H9 (cell line): ENCODE measurements at regions not wholly inside any gene's neighbourhood (a gene's known extent, or its start where the extent isn't known, plus 50 kb on each side); places are given as distances from the start of the nearest gene placed in this dataset.

ENCODE experiments used
- DNase-seq: peaks from one replicate; pipeline ENCODE4 v3.0.0-alpha.2; 2017
- H2AFZ ChIP-seq: one replicate; pipeline ENCODE4 v1.6.1; 2013; ENCODE audit warnings: mild to moderate bottlenecking, low read length, control low read depth, moderate library complexity
- H2AK5ac ChIP-seq: 2 replicates; pipeline ENCODE4 v1.6.1; 2013; ENCODE audit warnings: low read length, control low read depth, mixed read lengths; ENCODE audit not compliant: insufficient read length
- H2BK120ac ChIP-seq: one replicate; pipeline ENCODE4 v1.6.1; 2013; ENCODE audit warnings: low read depth, mild to moderate bottlenecking, low read length, control low read depth, inconsistent platforms; ENCODE audit not compliant: poor library complexity, severe bottlenecking
- H2BK12ac ChIP-seq: 2 replicates; pipeline ENCODE4 v1.6.1; 2013; ENCODE audit warnings: low read length, control low read depth, mixed read lengths, low read depth; ENCODE audit not compliant: insufficient read length
- H2BK15ac ChIP-seq: 2 replicates; pipeline ENCODE4 v1.6.1; 2013; ENCODE audit warnings: low read depth, low read length, control low read depth
- H2BK20ac ChIP-seq: one replicate; pipeline ENCODE4 v1.6.1; 2013; ENCODE audit warnings: low read depth, mild to moderate bottlenecking, low read length, control low read depth, inconsistent platforms; ENCODE audit not compliant: poor library complexity, severe bottlenecking
- H2BK5ac ChIP-seq: 2 replicates; pipeline ENCODE4 v1.6.1; 2013; ENCODE audit warnings: low read length, control low read depth, mixed read lengths; ENCODE audit not compliant: insufficient read length
- H3K14ac ChIP-seq: 2 replicates; pipeline ENCODE4 v1.6.1; 2013; ENCODE audit warnings: low read length, control low read depth; ENCODE audit not compliant: insufficient read depth
- H3K18ac ChIP-seq: 2 replicates; pipeline ENCODE4 v1.6.1; 2013; ENCODE audit warnings: low read depth, mild to moderate bottlenecking, mixed read lengths, low read length, control low read depth; ENCODE audit not compliant: insufficient read length
- H3K23ac ChIP-seq: 2 replicates; pipeline ENCODE4 v1.6.1; 2013; ENCODE audit warnings: low read length, control low read depth, mixed read lengths, low read depth; ENCODE audit not compliant: insufficient read length
- H3K23me2 ChIP-seq: 2 replicates; pipeline ENCODE4 v1.6.1; 2013; ENCODE audit warnings: low read depth, mild to moderate bottlenecking, mixed read lengths, low read length, control low read depth; ENCODE audit not compliant: insufficient read length, poor library complexity, severe bottlenecking
- H3K27ac ChIP-seq: 2 replicates; pipeline ENCODE4 v1.5.1; 2013; ENCODE audit warnings: low read length, control low read depth, mixed read lengths, low read depth; ENCODE audit not compliant: insufficient read length
- H3K27me3 ChIP-seq: 2 replicates; pipeline ENCODE4 v1.6.1; 2013; ENCODE audit warnings: low read length, control low read depth, inconsistent platforms; ENCODE audit not compliant: insufficient read depth
- H3K4ac ChIP-seq: 2 replicates; pipeline ENCODE4 v1.6.1; 2013; ENCODE audit warnings: low read depth, mild to moderate bottlenecking, control low read depth, inconsistent platforms, low read length, moderate library complexity
- H3K4me1 ChIP-seq: 2 replicates; pipeline ENCODE4 v1.6.1; 2013; ENCODE audit warnings: low read length, control low read depth, inconsistent platforms; ENCODE audit not compliant: insufficient read depth
- H3K4me2 ChIP-seq: 2 replicates; pipeline ENCODE4 v1.6.1; 2013; ENCODE audit warnings: low read length, control low read depth, mixed read lengths; ENCODE audit not compliant: insufficient read length, insufficient read depth
- H3K56ac ChIP-seq: 2 replicates; pipeline ENCODE4 v1.6.1; 2013; ENCODE audit warnings: low read depth, mild to moderate bottlenecking, mixed read lengths, low read length, control low read depth; ENCODE audit not compliant: insufficient read length
- H3K79me1 ChIP-seq: 2 replicates; pipeline ENCODE4 v1.6.1; 2013; ENCODE audit warnings: low read depth, mild to moderate bottlenecking, moderate library complexity, low read length, control low read depth, inconsistent platforms; ENCODE audit not compliant: insufficient read depth, poor library complexity, severe bottlenecking
- H3K79me2 ChIP-seq: 2 replicates; pipeline ENCODE4 v1.6.1; 2013; ENCODE audit warnings: low read length, control low read depth, inconsistent platforms; ENCODE audit not compliant: insufficient read depth
- H3K9ac ChIP-seq: 2 replicates; pipeline ENCODE4 v1.6.1; 2013; ENCODE audit warnings: low read length, control low read depth, mixed read lengths; ENCODE audit not compliant: insufficient read length; ENCODE audit errors: extremely low read depth
- H3K9me3 ChIP-seq: one replicate; pipeline ENCODE4 v1.6.1; 2013; ENCODE audit warnings: low read depth, low read length, inconsistent platforms; ENCODE audit not compliant: control insufficient read depth
- H3T11ph ChIP-seq: one replicate; pipeline ENCODE4 v1.6.1; 2013; ENCODE audit warnings: mild to moderate bottlenecking, low read length, control low read depth, inconsistent platforms
- H4K20me1 ChIP-seq: one replicate; pipeline ENCODE4 v1.6.1; 2013; ENCODE audit not compliant: control insufficient read depth, insufficient read length, insufficient read depth
- H4K5ac ChIP-seq: 2 replicates; pipeline ENCODE4 v1.6.1; 2013; ENCODE audit warnings: low read depth, mild to moderate bottlenecking, mixed read lengths, low read length, control low read depth; ENCODE audit not compliant: insufficient read length
- H4K8ac ChIP-seq: replicated peaks from 2 replicates; pipeline ENCODE4 v1.6.1; 2013; ENCODE audit warnings: low read length, control low read depth, mixed read lengths, low read depth; ENCODE audit not compliant: insufficient read length
- H4K91ac ChIP-seq: 2 replicates; pipeline ENCODE4 v1.6.1; 2013; ENCODE audit warnings: low read depth, mild to moderate bottlenecking, moderate library complexity, mixed read lengths, low read length, control low read depth; ENCODE audit not compliant: insufficient read length
- H3K27ac Mint-ChIP-seq, 3 experiments: 2 replicates in 2 of 3; 3 replicates in 1 of 3; pipeline ENCODE4 v1.8.0; 2020 to 2021; ENCODE audit warnings: mixed read lengths in 3 of 3, mild to moderate bottlenecking in 1 of 3, moderate library complexity in 1 of 3
- H3K27me3 Mint-ChIP-seq: 2 replicates; pipeline ENCODE4 v1.8.0; 2021; ENCODE audit warnings: low read depth, mild to moderate bottlenecking, moderate library complexity, mixed read lengths
- H3K36me3 Mint-ChIP-seq, 3 experiments: 2 replicates in 2 of 3; 3 replicates in 1 of 3; pipeline ENCODE4 v1.8.0; 2020 to 2021; ENCODE audit warnings: low read depth in 3 of 3, mixed read lengths in 3 of 3; ENCODE audit not compliant: insufficient read depth in 1 of 3
- H3K4me1 Mint-ChIP-seq, 2 experiments: 2 replicates each; pipeline ENCODE4 v1.8.0; 2020; ENCODE audit warnings: mixed read lengths in 2 of 2
- H3K4me3 Mint-ChIP-seq, 2 experiments: 2 replicates in 1 of 2; 3 replicates in 1 of 2; pipeline ENCODE4 v1.8.0; 2020 to 2021; ENCODE audit warnings: mild to moderate bottlenecking in 2 of 2, mixed read lengths in 2 of 2, moderate library complexity in 1 of 2
- H3K9me3 Mint-ChIP-seq, 2 experiments: 2 replicates in 1 of 2; 3 replicates in 1 of 2; pipeline ENCODE4 v1.8.0; 2020; ENCODE audit warnings: mild to moderate bottlenecking in 2 of 2, mixed read lengths in 2 of 2, moderate library complexity in 1 of 2
- CTCF ChIP-seq: fragments of 200-600 bp; sonication (generic); conservative IDR thresholded peaks from 3 replicates; pipeline ENCODE4 v1.8.0; 2021; ENCODE audit warnings: antibody characterized with exemption, mild to moderate bottlenecking
- WGBS: extraction: QIAGEN DNeasy Blood & Tissue Kit; methylation state at CpG from one replicate; pipeline ENCODE4 v1.1.7; 2013; ENCODE audit warnings: missing lambda C conversion rate, low lambda C conversion rate, mixed read lengths; ENCODE audit not compliant: insufficient read length; ENCODE audit errors: extremely low coverage; 5-methylcytosine and 5-hydroxymethylcytosine counted together

GRCh38 chr1:10914056-10914455 lies 98.4 kb upstream of the TARDBP start:
- no peak overlapping the region for H3K4ac ChIP-seq
- H4K91ac ChIP-seq = no peak overlapping the region
- no peaks in the 10 kb centered on the region for H3K36me3 Mint-ChIP-seq
- H2AFZ ChIP-seq = no peak overlapping the region
- no peaks in the 10 kb centered on the region for H4K20me1 ChIP-seq
- no peaks in the 10 kb centered on the region for H3K23me2 ChIP-seq
- H3K4me3 Mint-ChIP-seq = no peak overlapping the region
- H4K8ac ChIP-seq = no peak overlapping the region
- no peak overlapping the region for H4K5ac ChIP-seq
- no peak overlapping the region for H3K27ac Mint-ChIP-seq
- no peak for DNase-seq
- H3K79me2 ChIP-seq = no peaks in the 10 kb centered on the region
- no peak overlapping the region for H3K14ac ChIP-seq
- no peak overlapping the region for H3K27ac ChIP-seq
- no peaks in the 10 kb centered on the region for H3K9me3 ChIP-seq
- no peak overlapping the region for H3K4me2 ChIP-seq
- H3K79me1 ChIP-seq = no peaks in the 10 kb centered on the region
- H3T11ph ChIP-seq = no peak overlapping the region
- H2BK120ac ChIP-seq = no peak overlapping the region
- no peak overlapping the region for H2BK15ac ChIP-seq
- H2BK5ac ChIP-seq = no peak overlapping the region
- H3K9ac ChIP-seq = no peak overlapping the region
- H2AK5ac ChIP-seq = no peak overlapping the region
- H3K9me3 Mint-ChIP-seq = no peaks in the 10 kb centered on the region; a peak in 1 of 5 replicates
- no peak overlapping the region for H2BK20ac ChIP-seq
- no peak overlapping the region for H2BK12ac ChIP-seq
- no peaks in the 10 kb centered on the region for H3K27me3 ChIP-seq
- H3K18ac ChIP-seq = no peak overlapping the region
- H3K23ac ChIP-seq = no peak overlapping the region
- peaks cover 0 to 8% of the 10 kb centered on the region in 2 experiments; a peak in 2 of 4 replicates for H3K4me1 Mint-ChIP-seq
- TF ChIP-seq CTCF = no peak
- H3K56ac ChIP-seq = no peak overlapping the region
- peaks cover 5% of the 10 kb centered on the region for H3K27me3 Mint-ChIP-seq
- WGBS = no CpG with 5 or more reads among the region's 5 CpGs
- no peaks in the 10 kb centered on the region for H3K4me1 ChIP-seq
